Left ventricle myocardium inferior (tissue), 1 donor: ENCODE measurements at regions not wholly inside any gene's neighbourhood (a gene's known extent, or its start where the extent isn't known, plus 50 kb on each side); places are given as distances from the start of the nearest gene placed in this dataset.

Experiments used
- DNase-seq: peaks from one replicate; pipeline ENCODE4 v3.0.0-alpha.2; 2020
- H3K27ac ChIP-seq: fragments of 200-600 bp; replicated peaks from 2 replicates; pipeline ENCODE4 v1.8.0; 2021
- H3K27me3 ChIP-seq: fragments of 200-600 bp; 2 replicates; pipeline ENCODE4 v1.8.0; 2021; ENCODE audit warnings: low read depth
- H3K36me3 ChIP-seq: fragments of 200-600 bp; 2 replicates; pipeline ENCODE4 v1.8.0; 2021
- H3K4me1 ChIP-seq: fragments of 200-600 bp; 2 replicates; pipeline ENCODE4 v1.8.0; 2021
- H3K4me3 ChIP-seq: fragments of 200-600 bp; 2 replicates; pipeline ENCODE4 v1.8.0; 2021; ENCODE audit warnings: mild to moderate bottlenecking, moderate library complexity
- H3K9me3 ChIP-seq: fragments of 200-600 bp; replicated peaks from 2 replicates; pipeline ENCODE4 v1.8.0; 2021
- CTCF ChIP-seq: fragments of 200-600 bp; IDR thresholded peaks from 2 replicates; pipeline ENCODE4 v1.8.0; 2021; ENCODE audit warnings: antibody characterized with exemption, mild to moderate bottlenecking, borderline replicate concordance
- intact Hi-C: fragments of 100-400 bp; cut with micrococcal nuclease; formaldehyde crosslinking; loops from one replicate; pipeline ENCODE4 v1.11.0; 2022
- donor health status: DM: no; HTN: yes; CAD: no; lungs with severe emphysema.

- TF ChIP-seq CTCF: no peak
- no peak for DNase-seq
- Histone ChIP-seq H3K9me3 (peaks cover 23% of the 10 kb centered on the region), H3K27me3 (no peaks in the 10 kb centered on the region), H3K27ac (no peak overlapping the region), H3K4me1 (no peaks in the 10 kb centered on the region), H3K36me3 (no peaks in the 10 kb centered on the region), H3K4me3 (no peak overlapping the region)
- intact Hi-C loops: no loop called here
Measured at GRCh38 chr3:87837076-87837475, 221.7 kb downstream of the CGGBP1 start.

- H3K27me3 ChIP-seq: no peaks in the 10 kb centered on the region
- intact Hi-C loops: no loop called here
- H3K4me1 ChIP-seq: no peaks in the 10 kb centered on the region
- no peak overlapping the region for H3K27ac ChIP-seq
- no peak overlapping the region for H3K4me3 ChIP-seq
- no peaks in the 10 kb centered on the region for H3K36me3 ChIP-seq
- DNase-seq: no peak
- H3K9me3 ChIP-seq: peaks cover 23% of the 10 kb centered on the region
- TF ChIP-seq CTCF: no peak
Measured at GRCh38 chr3:87836026-87836425, 222.8 kb downstream of the CGGBP1 start.

- H3K36me3 ChIP-seq: no peaks in the 10 kb centered on the region
Measured at GRCh38 chr3:87835236-87835635, 223.6 kb downstream of the CGGBP1 start.

GRCh38 chr3:87834327-87834726, 224.5 kb downstream of the CGGBP1 start:
- Histone ChIP-seq H3K4me1 (no peaks in the 10 kb centered on the region), H3K36me3 (no peaks in the 10 kb centered on the region), H3K27me3 (no peaks in the 10 kb centered on the region), H3K27ac (no peak overlapping the region), H3K4me3 (no peak overlapping the region), H3K9me3 (peaks cover 18% of the 10 kb centered on the region)
- intact Hi-C loops: no loop called here
- no peak for TF ChIP-seq CTCF
- DNase-seq: no peak

More at GRCh38 chr3:87835236-87835635, 223.6 kb downstream of the CGGBP1 start:
- peaks cover 23% of the 10 kb centered on the region for H3K9me3 ChIP-seq
- H3K4me1 ChIP-seq: no peaks in the 10 kb centered on the region
- no peak for TF ChIP-seq CTCF
- no peaks in the 10 kb centered on the region for H3K27me3 ChIP-seq
- intact Hi-C loops: no loop called here
- H3K27ac ChIP-seq: no peak overlapping the region
- DNase-seq: no peak
- no peak overlapping the region for H3K4me3 ChIP-seq

- H3K36me3 ChIP-seq: no peaks in the 10 kb centered on the region
- no peak for DNase-seq
- peaks cover 5% of the 10 kb centered on the region for H3K9me3 ChIP-seq
- no peaks in the 10 kb centered on the region for H3K4me1 ChIP-seq
- no peak overlapping the region for H3K27ac ChIP-seq
- TF ChIP-seq CTCF: no peak
- no peak overlapping the region for H3K4me3 ChIP-seq
- no peaks in the 10 kb centered on the region for H3K27me3 ChIP-seq
- intact Hi-C loops: no loop called here
Measured at GRCh38 chr3:87833039-87833377, 225.8 kb downstream of the CGGBP1 start.

GRCh38 chr3:87828046-87828445, 230.8 kb downstream of the CGGBP1 start:
- no peak for TF ChIP-seq CTCF
- no peaks in the 10 kb centered on the region for H3K4me1 ChIP-seq
- no peak overlapping the region for H3K27ac ChIP-seq
- H3K4me3 ChIP-seq: no peak overlapping the region
- no peaks in the 10 kb centered on the region for H3K27me3 ChIP-seq
- no peak for DNase-seq
- intact Hi-C loops: no loop called here
- H3K36me3 ChIP-seq: no peaks in the 10 kb centered on the region
- H3K9me3 ChIP-seq: peaks cover 5% of the 10 kb centered on the region
